ENCODE measurements at regions not wholly inside any gene's neighbourhood (a gene's known extent, or its start where the extent isn't known, plus 50 kb on each side); places are given as distances from the start of the nearest gene placed in this dataset.

DNA sequence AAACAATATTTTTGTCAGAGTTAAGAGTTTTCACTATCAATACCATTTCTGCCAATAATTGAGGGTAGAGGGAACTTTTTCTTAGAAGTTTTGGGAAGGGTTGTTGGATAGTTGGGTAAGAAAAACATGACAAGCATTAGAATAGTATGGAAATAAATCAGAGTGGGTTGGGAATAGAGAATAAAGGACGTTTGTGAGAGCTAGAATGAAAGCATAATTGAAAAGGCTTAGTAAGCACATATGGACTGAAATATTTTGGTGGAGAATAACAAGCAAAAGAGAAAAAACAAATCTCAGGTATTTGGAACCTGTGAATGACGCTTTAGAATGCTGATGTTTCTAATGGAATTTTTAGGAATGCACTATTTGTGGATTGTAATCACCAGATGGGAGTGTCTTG lies 262.9 kb upstream of the EDIL3 start:
- no peaks in the 10 kb centered on the region for H3K9me3 ChIP-seq (replicated peaks; ENCODE audit: insufficient read depth, low read length)
- no peak overlapping the region for H3K4me3 ChIP-seq (ENCODE audit: low read length)
- TF ChIP-seq EZH2 (optimal IDR thresholded peaks at IDR 0.05; ENCODE audit: low read depth, low read length) (no peak), EZH2phosphoT487 (IDR thresholded peaks at IDR 0.05; ENCODE audit: low read length) (no peak)
- TF ChIP-seq, protein P1, sequence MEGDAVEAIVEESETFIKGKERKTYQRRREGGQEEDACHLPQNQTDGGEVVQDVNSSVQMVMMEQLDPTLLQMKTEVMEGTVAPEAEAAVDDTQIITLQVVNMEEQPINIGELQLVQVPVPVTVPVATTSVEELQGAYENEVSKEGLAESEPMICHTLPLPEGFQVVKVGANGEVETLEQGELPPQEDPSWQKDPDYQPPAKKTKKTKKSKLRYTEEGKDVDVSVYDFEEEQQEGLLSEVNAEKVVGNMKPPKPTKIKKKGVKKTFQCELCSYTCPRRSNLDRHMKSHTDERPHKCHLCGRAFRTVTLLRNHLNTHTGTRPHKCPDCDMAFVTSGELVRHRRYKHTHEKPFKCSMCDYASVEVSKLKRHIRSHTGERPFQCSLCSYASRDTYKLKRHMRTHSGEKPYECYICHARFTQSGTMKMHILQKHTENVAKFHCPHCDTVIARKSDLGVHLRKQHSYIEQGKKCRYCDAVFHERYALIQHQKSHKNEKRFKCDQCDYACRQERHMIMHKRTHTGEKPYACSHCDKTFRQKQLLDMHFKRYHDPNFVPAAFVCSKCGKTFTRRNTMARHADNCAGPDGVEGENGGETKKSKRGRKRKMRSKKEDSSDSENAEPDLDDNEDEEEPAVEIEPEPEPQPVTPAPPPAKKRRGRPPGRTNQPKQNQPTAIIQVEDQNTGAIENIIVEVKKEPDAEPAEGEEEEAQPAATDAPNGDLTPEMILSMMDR (IDR thresholded peaks at IDR 0.05; ENCODE audit: low read length) = no peak
- H3K4me1 ChIP-seq (ENCODE audit: low read length) = no peaks in the 10 kb centered on the region
- H2AFZ ChIP-seq (ENCODE audit: low read length) = no peak overlapping the region
- no peaks in the 10 kb centered on the region for H4K20me1 ChIP-seq (ENCODE audit: insufficient read depth, low read length)
- no peaks in the 10 kb centered on the region for H3K79me2 ChIP-seq (ENCODE audit: low read length)
- no peak overlapping the region for H3K27ac ChIP-seq (ENCODE audit: low read length)
- no peak for DNase-seq
- H3F3A ChIP-seq (ENCODE audit: insufficient read depth, low read length) = no peaks in the 10 kb centered on the region
- no peak overlapping the region for H3K9ac ChIP-seq (ENCODE audit: low read length)
- no peaks in the 10 kb centered on the region for H3K36me3 ChIP-seq (replicated peaks; ENCODE audit: insufficient read depth, low read length)
- H3K9me2 ChIP-seq (replicated peaks; ENCODE audit: insufficient read depth, low read length) = no peaks in the 10 kb centered on the region; the same call in 1 of the 2 replicates
- H3K27me3 ChIP-seq (replicated peaks; ENCODE audit: insufficient read depth, low read length) = no peaks in the 10 kb centered on the region
- H3K4me2 ChIP-seq (ENCODE audit: low read depth, low read length) = no peak overlapping the region

DNA sequence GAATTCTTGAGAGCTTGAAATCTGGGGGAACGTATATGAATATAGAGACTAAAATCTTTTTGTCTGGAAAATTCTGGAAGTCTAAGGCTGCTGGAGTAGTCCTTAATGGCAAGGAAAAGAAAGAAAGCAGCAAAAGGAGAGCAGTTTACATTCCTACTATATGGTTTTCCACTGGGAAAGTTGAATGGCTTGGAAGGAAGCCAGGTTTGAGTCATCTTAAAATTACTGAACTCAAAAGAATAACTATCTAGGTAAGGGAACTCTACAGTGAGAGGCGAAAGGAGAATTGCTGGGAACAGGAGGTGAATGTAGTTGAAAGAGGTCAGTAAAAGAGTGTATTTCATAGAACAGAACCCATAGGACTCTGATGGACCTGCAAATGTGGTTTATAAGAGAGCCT lies 258.1 kb upstream of the EDIL3 start:
- H3K9me2 ChIP-seq (replicated peaks; ENCODE audit: insufficient read depth, low read length) = no peaks in the 10 kb centered on the region; the same call in 1 of the 2 replicates
- H4K20me1 ChIP-seq (ENCODE audit: insufficient read depth, low read length) = no peaks in the 10 kb centered on the region
- no peaks in the 10 kb centered on the region for H3K79me2 ChIP-seq (ENCODE audit: low read length)
- H3K4me1 ChIP-seq (ENCODE audit: low read length) = no peaks in the 10 kb centered on the region
- H3K4me3 ChIP-seq (ENCODE audit: low read length) = no peak overlapping the region
- H3K27ac ChIP-seq (ENCODE audit: low read length) = no peak overlapping the region
- no peak for DNase-seq
- H3K9ac ChIP-seq (ENCODE audit: low read length) = no peak overlapping the region
- H3K4me2 ChIP-seq (ENCODE audit: low read depth, low read length) = no peak overlapping the region
- H3K36me3 ChIP-seq (replicated peaks; ENCODE audit: insufficient read depth, low read length) = no peaks in the 10 kb centered on the region
- no peaks in the 10 kb centered on the region for H3F3A ChIP-seq (ENCODE audit: insufficient read depth, low read length)
- TF ChIP-seq EZH2 (optimal IDR thresholded peaks at IDR 0.05; ENCODE audit: low read depth, low read length) (no peak), EZH2phosphoT487 (IDR thresholded peaks at IDR 0.05; ENCODE audit: low read length) (no peak)
- TF ChIP-seq, protein P1 (IDR thresholded peaks at IDR 0.05; ENCODE audit: low read length) = no peak
- no peaks in the 10 kb centered on the region for H3K9me3 ChIP-seq (replicated peaks; ENCODE audit: insufficient read depth, low read length)
- no peaks in the 10 kb centered on the region for H3K27me3 ChIP-seq (replicated peaks; ENCODE audit: insufficient read depth, low read length)
- no peak overlapping the region for H2AFZ ChIP-seq (ENCODE audit: low read length)

DNA sequence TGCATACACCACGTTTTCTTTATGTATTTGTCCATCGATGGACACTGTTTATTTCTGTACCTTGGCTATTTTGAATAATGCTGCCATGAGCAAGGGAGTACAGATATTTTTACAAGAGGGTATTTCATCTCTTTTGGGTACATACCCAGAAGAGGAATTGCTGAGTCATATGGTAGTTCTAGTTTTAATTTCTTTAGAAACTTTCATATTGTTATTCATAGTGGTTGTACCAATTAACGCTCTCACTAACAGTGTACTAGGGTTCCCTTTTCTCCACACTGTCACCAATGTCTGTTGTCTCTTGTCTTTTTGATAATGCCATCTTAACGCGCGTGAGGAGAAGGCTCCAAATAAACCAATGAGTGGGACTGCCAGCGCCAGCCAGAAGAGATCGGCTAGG lies 257.6 kb upstream of the EDIL3 start:
- Histone ChIP-seq H3K4me2 (ENCODE audit: low read depth, low read length) (no peak overlapping the region), H4K20me1 (ENCODE audit: insufficient read depth, low read length) (no peaks in the 10 kb centered on the region), H3K36me3 (replicated peaks; ENCODE audit: insufficient read depth, low read length) (no peaks in the 10 kb centered on the region), H3K4me1 (ENCODE audit: low read length) (no peaks in the 10 kb centered on the region), H3K9me3 (replicated peaks; ENCODE audit: insufficient read depth, low read length) (no peaks in the 10 kb centered on the region), H3K9me2 (replicated peaks; ENCODE audit: insufficient read depth, low read length) (no peaks in the 10 kb centered on the region; the same call in 1 of the 2 replicates), H2AFZ (ENCODE audit: low read length) (no peak overlapping the region), H3K27me3 (replicated peaks; ENCODE audit: insufficient read depth, low read length) (no peaks in the 10 kb centered on the region), H3K27ac (ENCODE audit: low read length) (no peak overlapping the region), H3F3A (ENCODE audit: insufficient read depth, low read length) (no peaks in the 10 kb centered on the region), H3K79me2 (ENCODE audit: low read length) (no peaks in the 10 kb centered on the region), H3K4me3 (ENCODE audit: low read length) (no peak overlapping the region), H3K9ac (ENCODE audit: low read length) (no peak overlapping the region)
- no peak for DNase-seq
- TF ChIP-seq EZH2phosphoT487 (IDR thresholded peaks at IDR 0.05; ENCODE audit: low read length) (no peak), EZH2 (optimal IDR thresholded peaks at IDR 0.05; ENCODE audit: low read depth, low read length) (no peak)
- TF ChIP-seq, protein P1 (IDR thresholded peaks at IDR 0.05; ENCODE audit: low read length) = no peak
